ENCODE measurements at regions not wholly inside any gene's neighbourhood (a gene's known extent, or its start where the extent isn't known, plus 50 kb on each side); places are given as distances from the start of the nearest gene placed in this dataset.

- TF ChIP-seq POLR2A (IDR thresholded peaks at IDR 0.05; ENCODE audit: low read depth, low read length), result no peak
- TF ChIP-seq POLR2AphosphoS5 (IDR thresholded peaks at IDR 0.05; ENCODE audit: low read depth, low read length), result no peak
- TF ChIP-seq PAX5 (IDR thresholded peaks at IDR 0.05; ENCODE audit: insufficient read depth, low read length, severe bottlenecking), result no peak
- no peak for TF ChIP-seq TAF1 (IDR thresholded peaks at IDR 0.05; ENCODE audit: low read depth, low read length)
- TF ChIP-seq SPI1 (IDR thresholded peaks at IDR 0.05; ENCODE audit: low read depth, low read length), result no peak
Observed at GRCh38 chr1:87878873-87879272, 550.2 kb downstream of the LMO4 start.
